GM21515 (cell line): ENCODE measurements at regions not wholly inside any gene's neighbourhood (a gene's known extent, or its start where the extent isn't known, plus 50 kb on each side); places are given as distances from the start of the nearest gene placed in this dataset.

Experiments used
- ATAC-seq: cut with Tn5 transposase; IDR thresholded peaks from one replicate; pipeline ENCODE4 v1.9.1; 2021; ENCODE audit not compliant: unreplicated experiment

DNA sequence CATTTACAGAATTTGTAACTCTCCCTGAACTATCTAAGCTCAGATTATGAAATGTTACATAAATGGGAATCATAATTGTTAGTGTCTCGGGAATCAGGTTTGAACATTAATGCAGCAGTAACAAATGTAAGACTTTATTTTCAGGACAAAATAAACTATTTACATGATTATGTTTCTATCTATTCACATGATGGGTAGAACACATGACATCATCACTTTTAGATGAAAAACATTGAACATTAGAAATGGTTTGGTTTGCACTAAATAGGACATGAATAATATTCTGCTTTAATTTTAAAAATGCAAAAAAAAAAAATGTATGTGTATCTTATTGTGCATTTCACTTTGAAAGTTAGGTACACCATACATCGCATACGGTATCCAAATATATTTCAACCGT lies 745.5 kb upstream of the POT1 start:
- no peak for ATAC-seq

- no peak for ATAC-seq
Observed at GRCh38 chr7:125670926-125671572, 741.4 kb upstream of the POT1 start.

GRCh38 chr7:125668321-125668993 lies 738.8 kb upstream of the POT1 start:
- ATAC-seq = no peak

GRCh38 chr7:125664625-125665024 lies 735.0 kb upstream of the POT1 start:
- ATAC-seq = no peak

- no peak for ATAC-seq
Observed at GRCh38 chr7:125663961-125664360, 734.3 kb upstream of the POT1 start.

DNA sequence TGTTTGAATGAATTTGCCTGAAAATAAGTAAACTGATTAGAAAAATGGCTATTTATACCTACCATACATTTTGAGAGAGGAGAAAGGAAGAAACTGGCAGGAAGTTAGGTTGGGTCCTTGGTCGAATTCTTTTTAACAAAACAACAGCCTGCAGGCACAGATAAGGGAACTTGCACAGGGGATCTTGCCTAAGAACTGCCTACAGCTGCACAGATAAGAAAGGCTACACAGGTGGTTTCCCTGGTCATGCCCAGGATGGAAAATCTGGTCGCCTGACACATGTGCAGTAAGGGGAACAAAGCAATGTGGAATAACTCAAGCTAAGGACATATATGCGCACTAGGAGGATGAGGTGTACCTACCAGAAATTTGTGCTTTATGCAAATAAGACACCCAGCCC lies 732.1 kb upstream of the POT1 start:
- no peak for ATAC-seq

DNA sequence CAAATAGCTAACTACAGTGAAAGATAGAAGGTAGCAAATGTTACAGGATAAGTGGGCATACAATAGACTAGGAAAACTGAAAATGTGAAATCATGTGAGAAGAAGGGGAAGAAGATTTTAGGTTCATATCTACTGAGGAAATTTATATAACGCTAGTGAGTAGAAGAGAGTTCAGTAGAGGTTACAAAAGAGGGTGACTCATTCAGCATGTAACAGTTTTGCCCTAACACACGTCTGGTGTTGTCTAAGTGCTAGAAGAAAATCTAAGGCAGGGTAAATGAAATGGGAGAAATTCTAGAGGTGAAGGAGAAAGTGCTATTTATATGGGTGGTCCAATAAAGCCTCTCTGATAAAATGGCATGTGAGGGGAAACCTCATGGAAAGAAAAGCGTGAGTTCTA lies 731.4 kb upstream of the POT1 start:
- no peak for ATAC-seq

- no peak for ATAC-seq
Observed at GRCh38 chr7:125654076-125654475, 724.5 kb upstream of the POT1 start.

DNA sequence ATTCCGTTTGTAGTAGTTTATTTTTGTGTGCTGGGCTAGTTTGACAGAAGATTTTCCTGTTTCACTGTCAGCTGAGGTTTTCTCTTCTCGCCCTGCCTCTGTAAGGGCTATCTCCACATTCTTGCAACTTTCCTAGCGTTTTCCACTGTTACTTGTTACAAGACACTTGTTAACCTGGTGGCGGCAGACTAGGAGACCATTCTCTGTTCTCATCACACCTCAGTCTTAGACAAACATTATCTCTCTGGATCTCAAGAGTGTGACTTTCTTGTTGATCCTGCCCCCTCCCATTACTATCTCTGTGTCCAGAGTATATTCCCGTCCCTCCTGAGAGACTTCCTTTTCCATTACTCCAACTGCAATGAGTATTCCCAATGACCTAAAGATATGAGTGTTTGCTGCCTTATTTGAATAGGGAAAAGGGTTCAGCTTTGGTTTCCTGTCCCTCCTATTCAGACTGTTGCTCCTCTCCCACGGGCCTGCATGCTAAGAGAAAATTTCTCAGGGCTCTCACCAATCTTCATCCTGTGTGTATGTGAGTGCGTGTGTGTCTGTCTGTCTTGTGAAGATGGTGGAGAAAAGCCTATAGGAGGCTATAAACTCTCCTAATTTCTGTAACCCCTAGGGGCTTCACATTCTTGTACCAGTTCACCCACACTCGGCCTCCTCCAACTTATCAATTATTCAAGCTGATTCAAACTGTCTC lies 722.4 kb upstream of the POT1 start:
- no peak for ATAC-seq

- ATAC-seq = no peak
Observed at GRCh38 chr7:125648543-125648942, 718.9 kb upstream of the POT1 start.

DNA sequence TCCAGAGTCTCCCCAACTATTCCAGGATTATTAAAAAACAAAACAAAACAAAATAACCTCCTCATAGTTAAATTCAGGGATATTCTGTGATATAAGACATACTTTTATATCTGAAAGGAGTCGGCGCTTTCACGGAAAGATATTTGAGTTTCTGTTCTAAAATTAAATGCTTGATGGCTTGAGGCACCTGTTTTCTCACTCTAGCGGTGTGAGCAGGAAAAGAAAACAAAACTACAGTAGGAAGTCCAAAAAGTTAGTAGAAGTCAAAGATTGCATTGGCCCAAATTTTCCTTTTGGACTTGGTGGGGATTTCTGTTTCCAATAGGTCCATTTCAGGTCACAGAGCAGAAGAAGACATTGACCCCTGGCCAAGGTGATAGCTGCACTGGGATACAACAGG lies 716.1 kb upstream of the POT1 start:
- no peak for ATAC-seq

- no peak for ATAC-seq
Observed at GRCh38 chr7:125644109-125644508, 714.5 kb upstream of the POT1 start.

DNA sequence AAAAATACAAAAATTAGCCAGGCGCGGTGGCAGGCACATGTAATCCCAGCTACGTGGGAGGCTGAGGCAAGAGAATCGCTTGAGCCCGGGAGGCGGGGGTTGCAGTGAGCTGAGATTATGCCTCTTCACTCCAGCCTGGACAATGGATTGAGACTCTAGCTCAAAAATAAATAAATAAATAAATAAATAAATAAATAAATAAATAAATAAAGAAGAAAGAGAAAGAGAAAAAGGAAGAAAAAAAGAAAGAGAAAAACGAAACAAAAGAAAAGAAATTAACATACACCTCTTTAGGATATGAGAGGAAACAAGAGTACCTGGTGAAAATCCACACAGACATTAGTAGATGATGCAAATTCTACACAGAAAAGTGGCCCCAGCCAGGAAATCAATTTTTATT lies 713.7 kb upstream of the POT1 start:
- no peak for ATAC-seq

DNA sequence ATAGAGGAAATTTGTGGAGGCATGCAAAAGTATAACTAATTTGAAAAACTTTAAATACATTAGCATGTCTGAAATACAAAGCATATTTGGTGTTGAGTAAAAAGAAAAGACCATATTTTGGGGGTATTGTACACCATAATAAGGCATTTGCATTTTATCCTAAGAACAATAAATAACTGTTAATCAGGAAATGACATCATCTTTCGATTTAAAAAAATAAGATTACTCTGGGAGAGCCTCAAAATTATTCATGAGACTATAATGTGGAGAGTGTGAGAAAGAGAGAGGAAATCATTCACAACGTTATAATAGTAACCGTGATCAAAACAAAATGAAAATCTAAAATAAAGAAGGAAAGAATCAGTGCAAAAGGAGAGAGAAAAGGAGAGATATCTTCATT lies 712.3 kb upstream of the POT1 start:
- ATAC-seq = no peak

GRCh38 chr7:125636320-125636962 lies 706.8 kb upstream of the POT1 start:
- no peak for ATAC-seq

- no peak for ATAC-seq
Observed at GRCh38 chr7:125618516-125618915, 688.9 kb upstream of the POT1 start.

- ATAC-seq = no peak
Observed at GRCh38 chr7:125611582-125611981, 682.0 kb upstream of the POT1 start.

DNA sequence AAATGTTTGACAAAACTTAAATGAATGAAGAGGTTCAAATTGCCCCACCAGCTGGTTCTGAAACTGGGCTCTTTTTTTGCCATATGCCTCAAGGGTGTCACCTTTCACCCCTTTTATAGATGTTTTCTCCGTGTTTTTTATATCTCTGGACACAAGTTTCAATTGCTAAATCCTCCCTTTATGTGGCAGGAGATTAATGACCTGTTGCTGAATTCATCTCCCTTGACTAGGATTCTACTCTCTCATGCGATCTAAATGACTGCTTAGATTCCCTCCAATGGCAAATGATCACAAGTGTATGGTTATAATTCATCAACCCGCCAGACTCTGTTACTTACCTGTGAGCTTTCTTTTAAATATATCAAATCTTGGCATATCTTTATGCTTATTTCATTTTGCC lies 677.0 kb upstream of the POT1 start:
- no peak for ATAC-seq

DNA sequence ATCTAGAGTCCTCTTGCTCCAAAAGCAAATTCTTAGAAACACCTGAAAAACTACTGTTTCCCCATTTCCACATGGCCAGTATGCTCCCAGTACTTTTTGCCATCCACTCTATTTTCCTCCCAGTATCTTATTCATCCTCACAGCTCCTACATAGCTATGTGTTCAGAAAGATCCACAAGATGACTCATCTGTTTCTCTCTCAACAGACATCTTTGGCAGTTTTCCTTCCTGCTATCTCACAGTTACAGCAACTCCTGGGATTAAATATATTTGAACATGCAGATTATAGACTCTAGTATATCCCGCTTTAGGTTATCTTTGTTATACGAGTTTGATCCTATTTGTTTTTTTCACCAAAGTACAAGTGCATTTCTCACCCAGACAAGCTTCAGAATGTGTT lies 675.6 kb upstream of the POT1 start:
- no peak for ATAC-seq

DNA sequence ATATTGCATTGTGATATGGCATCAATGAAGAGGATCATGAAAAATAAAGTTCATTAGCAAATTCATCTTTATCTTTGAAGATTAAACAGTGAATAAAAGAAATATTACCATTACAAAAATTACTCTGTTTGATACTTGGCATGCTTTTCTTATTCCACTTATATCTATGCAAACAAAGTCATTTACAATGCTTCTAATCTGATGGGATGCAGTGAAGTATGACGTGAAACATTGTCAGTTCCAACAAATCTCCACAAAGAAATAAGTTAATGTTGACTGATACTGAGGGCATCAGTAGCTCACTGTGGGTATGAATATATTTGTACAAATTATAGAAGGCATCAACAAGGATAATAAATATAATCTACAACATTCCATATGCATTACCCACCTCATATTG lies 672.8 kb upstream of the POT1 start:
- ATAC-seq = no peak

DNA sequence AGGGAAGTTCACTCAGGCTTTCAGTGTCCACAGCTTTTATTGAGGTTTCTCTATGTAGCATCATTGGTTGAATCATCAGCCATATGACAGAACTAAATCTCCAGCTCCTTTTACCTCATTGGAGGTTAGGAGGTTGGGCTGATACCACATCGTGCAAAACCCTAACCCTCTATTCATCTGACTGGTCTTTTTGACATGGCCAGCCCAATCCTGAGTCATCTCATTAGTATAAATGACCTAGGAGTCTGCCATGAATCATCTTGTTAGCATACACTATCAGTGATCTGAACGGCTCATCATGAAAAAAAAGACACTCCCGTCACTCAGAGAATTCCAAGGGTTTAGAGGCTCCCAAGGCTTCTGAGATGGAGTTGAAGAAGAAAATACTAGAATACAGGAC lies 669.8 kb upstream of the POT1 start:
- no peak for ATAC-seq

DNA sequence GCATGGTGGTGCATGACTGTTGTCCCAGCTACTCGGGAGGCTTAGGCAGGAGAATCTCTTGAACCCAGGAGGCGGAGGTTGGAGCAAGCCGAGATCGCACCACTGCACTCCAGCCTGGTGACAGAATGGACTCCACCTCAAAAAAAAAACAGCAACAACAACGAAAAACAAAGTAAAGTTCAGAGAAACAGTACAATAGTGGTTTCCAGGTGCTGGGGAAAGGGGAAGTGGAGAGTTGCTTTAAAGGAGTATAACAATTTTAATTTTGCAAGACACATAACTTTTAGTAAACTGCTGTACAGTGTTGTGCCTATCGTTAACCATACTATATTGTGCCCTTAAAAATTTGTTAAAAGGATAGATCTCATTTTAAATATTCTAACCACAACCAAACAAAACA lies 662.7 kb upstream of the POT1 start:
- ATAC-seq = no peak
